GDM1 (cell line): ENCODE measurements at regions not wholly inside any gene's neighbourhood (a gene's known extent, or its start where the extent isn't known, plus 50 kb on each side); places are given as distances from the start of the nearest gene placed in this dataset.

Experiments
- DNase-seq: peaks from one replicate; lab custom pipeline; 2025; lab: John Stamatoyannopoulos, UW

DNA sequence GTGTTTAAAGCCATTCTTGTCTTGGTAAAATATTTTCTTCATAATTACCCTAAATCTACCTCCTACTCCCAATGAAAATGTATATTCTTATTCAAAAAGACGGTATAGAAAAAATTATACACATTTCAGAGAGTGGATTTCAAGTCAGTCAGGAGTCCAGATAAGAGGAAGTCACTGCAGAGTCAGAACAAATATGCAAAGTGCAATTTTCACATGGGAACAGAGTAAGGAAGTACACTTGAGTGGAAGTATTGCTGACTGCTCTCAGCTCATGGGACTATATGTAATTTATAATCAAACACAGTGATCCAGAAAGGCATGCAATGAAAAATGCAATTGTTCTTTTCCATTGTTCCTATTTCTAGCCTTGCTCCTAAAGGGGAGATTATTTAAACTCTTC, 1128.0 kb downstream of the AACS start:
- no peak for DNase-seq

DNA sequence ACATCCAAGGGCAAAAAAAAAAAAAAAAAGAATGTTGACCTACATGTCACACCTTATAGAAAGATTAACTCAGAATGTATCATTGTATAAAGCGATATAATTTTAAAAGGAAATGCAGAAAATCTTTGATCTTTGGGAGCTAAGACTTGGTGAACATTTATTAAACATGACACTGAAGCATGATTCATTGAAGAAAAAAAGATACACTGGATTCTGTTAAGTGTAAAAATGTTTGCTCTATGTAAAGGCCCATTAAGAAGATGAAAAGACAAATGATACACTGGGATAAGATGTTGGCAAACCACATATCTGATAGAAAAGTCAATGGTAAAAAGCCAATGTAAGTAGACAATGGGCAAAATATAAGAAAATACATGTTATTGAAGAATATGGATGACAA, 1131.0 kb downstream of the AACS start:
- no peak for DNase-seq

DNA sequence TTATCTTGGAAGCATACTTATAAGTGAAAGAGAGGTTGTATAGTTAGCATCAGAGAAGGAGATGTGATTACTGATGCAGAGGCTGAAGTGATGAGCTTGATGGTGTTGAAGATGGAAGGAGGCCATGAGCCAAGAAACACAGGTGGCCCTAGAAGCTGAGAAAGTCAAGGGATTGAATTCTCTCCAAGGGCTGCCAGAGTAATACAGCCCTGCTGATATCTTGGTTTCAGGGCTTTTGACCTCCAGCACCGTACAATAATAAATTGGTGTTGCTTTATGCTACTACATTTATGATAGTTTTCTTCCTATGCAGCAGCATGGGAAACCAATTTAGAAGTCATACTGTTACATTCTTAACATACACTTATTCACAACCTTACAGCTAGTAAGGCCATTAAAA, 1133.3 kb downstream of the AACS start:
- DNase-seq = no peak

DNA sequence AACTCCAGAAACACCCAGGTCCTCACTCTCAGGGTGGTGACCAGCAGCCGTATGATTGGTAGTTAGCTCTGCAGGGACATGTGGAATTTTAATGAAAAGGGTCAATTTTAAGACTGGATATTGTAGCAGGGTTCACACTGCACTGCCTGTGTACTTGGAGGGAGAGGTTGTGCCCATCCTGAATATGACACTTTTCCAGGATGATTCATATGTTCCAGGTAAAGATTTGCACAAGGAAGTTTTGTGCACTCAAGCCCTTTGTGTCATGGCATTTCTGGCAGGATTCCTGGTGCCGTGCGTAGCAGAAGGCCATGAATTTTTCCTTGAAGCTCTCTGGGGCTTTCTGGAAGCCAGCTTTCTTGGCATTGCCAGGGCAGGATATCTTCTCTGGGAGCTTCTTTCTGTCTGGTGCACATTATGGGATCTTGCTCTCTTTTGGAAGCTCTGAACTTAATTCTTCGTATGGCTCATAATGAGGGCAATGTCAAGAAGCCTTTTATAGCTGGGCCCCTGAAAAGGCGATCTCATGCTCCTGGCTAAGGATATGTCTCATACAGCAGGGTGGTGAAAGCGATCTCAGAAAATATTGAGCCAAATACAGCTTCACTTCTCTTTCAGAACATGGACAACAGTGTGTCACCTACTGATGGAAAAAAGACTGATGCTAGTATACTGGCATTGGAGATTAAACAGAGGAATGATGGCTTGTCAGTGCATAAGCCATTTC, 1133.9 kb downstream of the AACS start:
- DNase-seq = no peak

DNA sequence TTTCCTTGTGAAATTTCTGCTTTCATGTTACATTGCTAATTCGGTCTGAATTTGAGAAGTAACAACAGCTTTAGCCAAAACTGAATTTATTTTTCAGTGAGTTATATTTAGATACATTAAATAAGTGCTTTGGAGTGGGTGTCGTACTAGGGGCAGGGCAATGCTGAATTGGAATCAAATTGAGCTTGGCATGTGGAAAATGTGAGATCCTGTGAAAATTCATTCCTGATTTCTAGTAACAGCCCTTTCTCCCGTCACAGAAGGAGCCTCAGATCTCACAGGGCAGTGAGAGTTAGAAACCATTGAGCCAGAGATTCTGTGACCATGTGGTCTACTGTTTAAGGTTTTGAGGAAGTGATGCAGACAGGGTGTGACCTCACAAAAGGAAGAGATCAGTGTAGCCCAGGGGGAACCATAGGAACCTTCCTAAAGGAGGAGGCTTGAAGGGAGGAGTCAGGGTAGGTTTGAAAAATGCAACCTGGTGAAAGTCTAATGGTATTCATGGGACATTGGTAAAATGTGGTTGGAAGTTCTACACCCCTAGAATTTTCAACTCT, 1136.8 kb downstream of the AACS start:
- DNase-seq = no peak

DNA sequence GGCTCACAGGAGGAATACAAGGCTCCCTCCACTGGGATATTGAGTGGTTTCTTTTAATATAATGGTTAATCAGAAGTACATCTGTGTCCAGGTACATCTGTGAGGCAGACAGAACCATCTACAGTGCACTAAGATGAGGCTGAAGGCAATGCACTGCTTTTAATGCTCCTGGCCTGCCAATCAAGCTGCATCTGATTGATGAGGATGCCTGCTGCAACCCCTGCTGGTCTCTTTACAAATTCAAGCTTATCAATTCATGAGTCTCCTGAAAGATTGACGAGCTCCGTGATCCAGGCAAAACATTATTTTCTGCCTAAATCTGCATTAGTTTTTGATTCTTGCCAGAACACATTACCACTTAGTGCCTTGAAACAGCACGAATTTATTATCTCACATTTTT, 1139.1 kb downstream of the AACS start:
- DNase-seq = no peak

DNA sequence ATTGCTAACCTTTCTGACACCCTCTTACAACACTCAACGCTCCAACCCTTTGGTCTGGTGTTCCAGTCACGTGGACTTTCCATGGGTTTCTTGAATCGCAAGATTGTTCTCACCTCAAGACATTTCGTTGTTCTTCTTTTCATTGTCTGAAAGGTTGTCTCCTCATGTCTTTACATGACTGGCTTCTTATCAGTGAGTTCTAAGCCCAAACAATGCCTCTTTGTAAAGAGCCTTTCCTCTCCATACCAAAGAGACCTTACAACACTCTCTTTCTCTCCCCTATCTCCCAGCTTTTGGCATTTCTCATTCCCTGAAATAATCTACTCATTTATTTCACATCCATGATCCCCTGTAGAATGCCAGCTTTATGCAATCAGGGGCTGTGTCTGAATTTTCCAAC, 1144.8 kb downstream of the AACS start:
- DNase-seq = no peak

DNA sequence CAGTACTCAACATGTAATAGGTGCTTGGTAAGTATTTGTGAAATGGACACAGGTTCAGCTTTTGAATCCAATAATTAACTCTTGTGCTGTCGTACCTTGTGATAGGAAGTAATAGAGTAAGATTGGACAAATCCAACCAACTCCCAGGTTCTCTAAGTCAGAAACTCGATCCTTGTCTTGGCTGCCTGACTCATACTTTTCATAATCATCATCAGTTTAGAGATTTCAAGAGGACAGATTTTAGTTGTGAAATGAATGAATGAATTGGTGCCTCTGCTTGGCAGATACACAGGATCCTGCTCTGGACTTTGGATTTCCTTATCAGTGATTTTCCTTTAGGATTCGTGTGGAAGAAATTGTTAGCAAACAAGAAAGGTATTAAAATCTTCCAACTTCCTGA, 1145.2 kb downstream of the AACS start:
- no peak for DNase-seq

DNA sequence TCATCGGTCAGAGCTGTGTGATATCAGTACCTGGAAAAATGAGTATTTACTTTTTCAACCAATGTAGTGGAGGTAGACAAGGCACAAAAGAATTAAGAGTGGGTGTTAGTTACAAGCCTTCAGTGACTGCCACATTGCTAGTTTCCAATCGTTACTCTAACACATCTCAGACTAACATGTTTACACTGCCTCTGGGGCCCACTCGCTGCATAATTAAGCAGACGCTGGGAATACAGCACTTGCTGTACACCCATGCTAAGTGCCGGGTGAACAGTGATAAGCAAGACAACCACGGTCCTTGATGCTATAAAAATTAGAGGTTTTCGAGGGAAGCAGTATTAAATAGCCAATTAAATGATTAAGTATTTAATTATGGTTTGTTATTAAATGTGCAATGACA, 1147.6 kb downstream of the AACS start:
- DNase-seq = no peak

DNA sequence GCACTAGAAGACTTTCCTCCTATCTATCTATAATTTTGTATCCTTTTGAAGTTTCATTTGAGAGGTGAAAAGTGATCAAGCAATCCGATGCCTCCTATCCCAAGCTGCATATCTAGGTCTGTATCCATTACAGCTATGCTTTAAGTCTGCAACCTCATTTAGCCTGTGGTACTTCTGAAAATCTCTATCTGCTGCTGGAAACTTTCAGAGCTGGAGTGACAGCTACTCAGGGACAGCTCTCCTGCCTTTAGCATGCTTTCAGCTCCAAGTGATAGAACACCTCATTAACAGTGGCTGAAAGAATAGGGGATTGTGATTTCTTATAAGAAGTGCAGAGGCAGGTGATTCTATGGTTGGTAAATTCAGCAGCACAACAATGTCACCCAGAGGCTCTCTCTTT, 1153.5 kb downstream of the AACS start:
- DNase-seq = no peak

DNA sequence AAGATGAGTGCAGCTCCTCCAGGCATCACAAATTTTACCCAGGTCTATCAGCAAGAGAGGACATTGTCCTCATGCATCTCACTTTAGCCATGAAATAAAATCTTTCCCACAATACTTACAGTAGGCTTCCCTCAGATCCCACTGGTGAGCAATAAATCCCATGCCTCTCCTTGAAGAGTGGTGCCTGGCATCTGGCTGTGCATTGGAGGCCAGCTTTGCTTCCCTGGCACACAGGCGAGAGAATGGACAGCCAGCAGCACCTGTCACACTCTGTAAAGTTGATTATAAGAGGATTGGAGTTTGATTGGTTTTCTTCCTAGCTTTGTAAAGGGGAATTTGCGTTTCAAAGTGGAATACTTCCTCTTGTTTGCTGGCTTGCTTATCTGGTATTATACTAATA, 1153.9 kb downstream of the AACS start:
- DNase-seq = no peak

DNA sequence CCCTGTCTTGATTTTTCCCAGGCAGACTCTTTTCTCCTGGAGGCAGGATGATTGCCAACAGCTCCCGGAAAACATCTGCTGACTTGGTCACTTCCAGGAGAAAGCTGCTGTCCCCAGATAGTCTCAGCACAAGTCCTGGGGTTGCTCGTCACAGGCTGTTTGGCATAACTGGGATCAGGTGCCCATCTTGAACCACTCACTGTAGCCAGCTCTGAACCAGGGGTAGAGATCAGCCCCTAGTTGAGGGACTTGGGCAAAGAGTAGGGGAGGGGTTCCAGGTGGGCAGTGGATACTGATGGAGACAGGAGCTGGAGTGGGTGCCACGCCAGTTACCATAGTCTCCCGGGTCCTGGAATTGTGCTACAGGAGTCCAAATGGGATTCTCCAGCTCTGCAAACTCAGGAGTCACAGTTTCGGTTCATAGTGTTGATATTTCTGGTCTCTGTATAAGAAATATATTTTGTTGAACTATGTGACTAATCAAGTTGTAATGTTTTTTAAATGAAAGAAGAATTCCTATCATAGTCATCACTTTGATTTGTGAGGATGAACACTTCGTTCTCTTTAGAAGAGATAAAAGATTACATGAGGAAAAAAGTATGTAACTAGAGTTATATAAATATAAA, 1154.5 kb downstream of the AACS start:
- no peak for DNase-seq

DNA sequence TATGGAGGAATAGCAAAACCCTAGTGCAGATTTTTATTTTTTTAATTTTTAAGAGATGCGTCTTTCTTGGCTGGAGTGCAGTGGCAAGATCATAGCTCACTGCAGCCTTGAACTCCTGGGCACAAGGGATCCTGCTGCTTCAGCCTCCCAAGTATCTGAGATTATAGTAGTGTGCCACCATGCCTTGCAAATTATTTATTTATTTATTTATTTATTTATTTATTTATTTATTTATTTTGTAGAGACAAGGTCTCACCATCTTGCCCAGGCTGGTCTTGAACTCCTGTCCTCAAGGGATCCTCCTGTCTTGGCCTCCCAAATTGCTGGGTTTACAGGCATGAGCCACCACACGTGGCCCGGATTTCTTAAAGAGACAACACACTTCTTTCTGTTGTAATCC, 1158.8 kb downstream of the AACS start:
- DNase-seq = no peak

DNA sequence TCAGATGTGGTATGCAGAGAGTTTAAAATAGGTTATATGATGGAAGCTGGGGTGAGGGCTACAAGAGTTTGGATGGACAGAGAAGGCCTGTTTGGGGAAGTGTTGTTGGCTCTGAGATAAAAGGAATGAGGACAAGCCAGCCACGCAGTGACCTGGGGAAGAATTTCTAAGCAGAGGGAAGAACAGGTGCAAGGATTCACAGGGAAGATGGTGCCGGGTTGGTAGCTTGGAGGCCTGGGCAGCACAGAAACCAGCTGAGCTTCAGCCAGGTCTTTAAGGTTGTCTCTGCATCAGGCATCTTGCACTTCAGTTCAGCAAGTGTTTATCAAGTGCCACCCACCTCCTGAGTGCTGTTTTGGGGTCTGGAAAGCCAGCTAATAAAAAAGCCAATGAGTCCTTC, 1163.7 kb downstream of the AACS start:
- DNase-seq = no peak

DNA sequence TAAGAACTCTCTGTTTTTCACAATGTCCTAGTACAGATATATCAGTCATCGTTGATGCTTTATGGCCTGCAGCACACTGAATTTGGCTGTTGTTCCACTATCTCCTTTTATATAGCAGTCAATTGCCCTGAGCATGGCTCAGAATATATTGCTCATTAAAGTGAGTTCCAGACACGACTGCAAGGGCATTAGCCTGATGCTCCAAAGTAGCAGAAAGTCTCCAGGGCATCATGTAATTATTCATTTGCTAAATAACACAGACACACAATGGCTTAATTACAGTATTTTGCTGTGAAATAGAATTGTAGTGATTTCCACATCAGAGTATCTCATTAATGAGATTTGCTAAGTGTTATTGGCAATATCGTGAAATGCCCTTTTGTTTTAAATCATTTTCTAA, 1167.5 kb downstream of the AACS start:
- no peak for DNase-seq

DNA sequence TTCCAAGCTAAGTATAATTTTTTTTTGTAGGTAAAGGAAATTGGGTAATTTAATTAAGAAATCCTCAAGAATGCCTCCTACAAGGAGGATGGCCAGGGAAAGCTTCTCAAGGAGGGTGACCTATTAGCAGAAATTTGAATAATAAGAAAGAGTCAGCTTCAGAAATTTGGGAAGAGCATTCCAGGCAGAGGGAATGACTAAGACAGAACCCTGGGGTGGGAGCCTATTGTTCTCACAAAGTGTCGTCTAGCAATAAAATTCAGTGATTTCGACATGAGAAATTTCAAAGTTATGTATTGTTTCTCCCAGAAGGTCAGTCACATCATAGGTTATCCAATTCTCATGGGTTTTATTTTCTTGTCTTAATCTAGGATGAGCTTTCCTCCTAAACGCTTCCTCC, 1168.4 kb downstream of the AACS start:
- DNase-seq = no peak

DNA sequence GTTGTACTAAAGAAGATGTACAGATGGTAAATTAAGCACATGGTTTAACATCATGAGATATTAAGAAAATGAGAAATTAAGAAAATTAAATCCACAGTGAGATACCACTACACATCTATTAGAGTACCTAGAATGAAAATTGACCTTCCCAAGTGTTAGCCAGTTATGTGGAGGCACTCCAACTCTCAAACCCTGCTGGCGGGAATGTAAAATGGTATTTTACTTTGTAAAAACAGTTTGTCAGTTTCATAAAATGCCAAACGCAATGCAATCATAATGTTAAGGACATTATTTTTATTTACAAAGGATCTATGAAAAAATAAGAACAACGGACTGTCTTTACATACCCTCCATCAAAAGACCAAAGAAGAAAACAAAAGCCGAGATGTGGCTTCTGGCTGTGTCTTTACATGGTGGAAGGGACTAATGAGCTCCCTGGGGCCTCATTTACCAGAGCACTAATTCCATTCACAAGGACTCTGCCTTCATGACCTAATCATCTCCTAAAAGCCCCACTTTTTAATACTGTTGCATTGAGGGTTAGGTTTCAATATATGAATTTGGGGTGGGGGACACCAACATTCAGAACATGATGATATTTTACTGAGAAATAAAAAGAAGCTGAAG, 1178.7 kb downstream of the AACS start:
- DNase-seq = no peak

DNA sequence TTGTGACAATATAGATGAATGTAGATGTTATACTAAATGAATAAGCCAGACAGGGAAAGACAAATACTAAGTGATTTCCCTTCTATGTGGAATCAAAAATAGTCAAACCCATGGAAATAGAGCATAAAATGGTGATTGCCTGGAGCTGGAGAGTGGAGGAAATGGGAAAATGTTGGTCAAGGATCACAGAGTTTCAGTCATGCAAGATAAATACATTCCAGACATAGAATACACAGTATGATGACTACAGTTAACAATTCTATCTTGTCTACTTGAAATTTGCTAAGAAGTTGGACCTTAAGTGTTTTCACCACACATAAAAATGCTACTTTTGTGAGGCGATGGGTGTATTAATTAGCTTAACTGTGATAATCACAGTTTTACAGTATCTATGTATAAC, 1182.7 kb downstream of the AACS start:
- DNase-seq = no peak

DNA sequence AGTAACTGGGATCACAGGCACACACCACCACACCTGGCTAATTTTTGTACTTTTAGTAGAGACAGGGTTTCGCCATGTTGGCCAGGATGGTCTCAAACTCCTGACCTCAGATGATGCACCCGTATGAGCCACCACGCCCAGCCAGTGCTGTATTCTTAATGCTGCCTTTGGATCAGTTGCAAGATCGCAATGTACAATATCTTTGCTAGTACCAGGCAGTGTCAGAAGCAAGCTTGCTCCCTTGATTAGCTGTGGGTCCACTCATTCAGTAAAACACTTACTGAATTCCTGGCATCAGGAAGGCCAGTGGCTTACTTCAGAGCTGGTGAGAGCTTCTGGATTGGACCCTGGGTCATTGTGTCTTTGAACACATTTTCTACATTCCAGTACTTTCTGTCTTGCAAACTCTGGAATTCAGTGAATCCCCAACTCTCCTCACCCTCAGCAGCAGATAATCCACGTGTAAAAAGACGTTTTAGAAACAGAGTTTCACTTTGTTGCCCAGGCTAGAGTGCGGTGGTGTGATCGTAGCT, 1183.7 kb downstream of the AACS start:
- DNase-seq = no peak

DNA sequence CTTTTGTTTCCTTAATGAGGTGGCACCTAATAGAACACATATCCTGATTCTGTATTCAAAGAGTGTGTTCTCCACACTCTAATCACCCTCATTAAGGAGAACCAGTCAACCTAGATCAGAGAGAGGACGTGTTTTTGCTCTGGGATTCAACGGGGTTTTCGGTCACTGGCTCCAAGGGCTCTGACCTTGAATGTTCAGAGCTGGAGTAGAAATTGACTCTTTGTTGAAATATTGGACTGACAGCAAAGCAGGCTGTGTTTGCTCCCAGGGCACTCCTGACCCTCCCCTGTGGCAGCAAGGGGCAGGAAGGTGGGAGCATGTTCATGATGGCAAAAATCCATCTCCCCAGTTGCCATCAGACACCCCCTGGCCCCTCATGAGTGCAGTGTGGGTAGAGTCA, 1193.0 kb downstream of the AACS start:
- DNase-seq = no peak

DNA sequence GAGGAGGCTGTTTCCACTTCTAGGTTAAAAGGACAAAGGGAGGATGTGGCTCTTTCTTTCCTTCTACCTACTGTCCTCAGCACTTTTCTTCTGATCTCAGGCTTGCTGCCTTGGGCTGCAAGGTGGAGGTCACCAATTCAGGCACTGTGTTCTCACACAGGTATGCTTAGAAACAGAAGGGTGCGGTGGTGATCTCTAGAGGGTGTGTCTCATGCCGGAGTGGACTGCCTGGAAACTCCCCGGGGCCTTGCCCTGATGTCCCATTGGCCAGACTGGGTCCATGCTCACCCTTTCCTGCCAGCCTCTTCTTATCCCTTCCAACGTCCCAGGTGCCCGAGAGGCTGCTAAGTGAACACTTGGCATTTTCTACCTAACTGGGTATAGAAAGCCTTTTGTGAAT, 1197.6 kb downstream of the AACS start:
- DNase-seq = no peak

DNA sequence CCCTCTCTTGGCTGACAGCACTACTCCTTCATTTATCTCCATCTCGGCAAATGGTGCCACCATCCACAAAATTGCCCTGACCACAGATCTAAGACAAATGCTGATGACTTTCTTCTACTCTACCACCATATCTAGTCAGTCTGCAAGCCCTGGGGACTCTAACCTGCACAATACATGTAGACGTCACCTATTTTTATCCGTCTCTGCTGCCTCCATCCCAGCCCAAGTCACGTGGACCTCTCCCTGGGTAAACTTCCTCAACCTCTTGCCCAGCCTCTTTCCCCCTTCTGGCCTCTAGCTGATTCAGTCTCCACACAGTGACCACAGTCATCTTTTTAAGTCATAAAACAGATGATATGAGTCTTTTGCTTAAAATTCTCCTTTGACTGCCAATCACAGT, 1203.0 kb downstream of the AACS start:
- no peak for DNase-seq

DNA sequence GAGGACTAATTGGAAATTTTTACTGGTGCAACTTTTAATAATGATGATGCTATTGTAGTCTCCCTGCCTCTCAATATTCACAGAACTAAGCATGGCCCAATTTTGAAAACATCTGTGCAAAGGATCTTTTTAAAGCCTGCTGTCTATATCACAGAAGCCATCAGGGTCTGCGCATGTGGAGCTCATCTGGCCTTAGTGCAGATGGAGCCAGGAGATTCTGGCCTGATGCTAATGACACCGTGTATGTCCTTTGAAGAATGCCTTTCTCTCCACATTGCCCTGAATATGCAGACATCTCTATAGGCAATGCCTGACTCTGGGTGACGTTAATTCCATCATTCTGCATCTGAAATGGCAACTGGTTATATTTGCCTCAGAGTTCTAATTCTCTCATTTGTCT, 1205.9 kb downstream of the AACS start:
- DNase-seq = no peak
